Right forelimb (tissue), 1 donor: ENCODE measurements at regions not wholly inside any gene's neighbourhood (a gene's known extent, or its start where the extent isn't known, plus 50 kb on each side); places are given as distances from the start of the nearest gene placed in this dataset.

Experiments used
- DNase-seq: peaks from one replicate; pipeline ENCODE4 v3.0.0-alpha.2; 2018

- DNase-seq: no peak
Measured at GRCh38 chr13:111456452-111457230, 136.2 kb downstream of the TEX29 start.

GRCh38 chr13:111458001-111458531, 137.6 kb downstream of the TEX29 start:
- DNase-seq: no peak

- no peak for DNase-seq
Measured at GRCh38 chr13:111458739-111459138, 138.3 kb downstream of the TEX29 start.

- no peak for DNase-seq
Measured at GRCh38 chr13:111459803-111460547, 139.5 kb downstream of the TEX29 start.

GRCh38 chr13:111460548-111461444, 140.4 kb downstream of the TEX29 start:
- peak; percentile 68 for DNase-seq

- no peak for DNase-seq
Measured at GRCh38 chr13:111461445-111462149, 141.2 kb downstream of the TEX29 start.

GRCh38 chr13:111462221-111462764, 141.9 kb downstream of the TEX29 start:
- DNase-seq: no peak

- DNase-seq: no peak
Measured at GRCh38 chr13:111462944-111463343, 142.5 kb downstream of the TEX29 start.

GRCh38 chr13:111467111-111467890, 146.9 kb downstream of the TEX29 start:
- DNase-seq: no peak

- no peak for DNase-seq
Measured at GRCh38 chr13:111468037-111468959, 147.9 kb downstream of the TEX29 start.

- DNase-seq: no peak
Measured at GRCh38 chr13:111469450-111469849, 149.0 kb downstream of the TEX29 start.

- no peak for DNase-seq
Measured at GRCh38 chr13:111469916-111470506, 149.6 kb downstream of the TEX29 start.

- DNase-seq: no peak
Measured at GRCh38 chr13:111470933-111471332, 150.5 kb downstream of the TEX29 start.

- DNase-seq: no peak
Measured at GRCh38 chr13:111472083-111472482, 151.6 kb downstream of the TEX29 start.

GRCh38 chr13:111472559-111473460, 152.4 kb downstream of the TEX29 start:
- no peak for DNase-seq

- no peak for DNase-seq
Measured at GRCh38 chr13:111474136-111475002, 153.9 kb downstream of the TEX29 start.

- no peak for DNase-seq
Measured at GRCh38 chr13:111475488-111475887, 155.0 kb downstream of the TEX29 start.
